LNCaP clone FGC (cell line): ENCODE measurements at regions not wholly inside any gene's neighbourhood (a gene's known extent, or its start where the extent isn't known, plus 50 kb on each side); places are given as distances from the start of the nearest gene placed in this dataset.

Experiments
- DNase-seq: peaks from one replicate; pipeline ENCODE4 v3.0.0-alpha.2; 2011; ENCODE audit warnings: low read depth
- H3K4me3 ChIP-seq: 2 replicates; pipeline ENCODE4 v1.5.1; 2011; ENCODE audit warnings: mild to moderate bottlenecking, low read depth, low read length, control low read depth
- CTCF ChIP-seq: IDR thresholded peaks from 2 replicates; pipeline ENCODE4 v1.5.1; 2012; ENCODE audit warnings: mild to moderate bottlenecking; ENCODE audit not compliant: control insufficient read depth, insufficient read depth; ENCODE audit errors: extremely low read depth

- TF ChIP-seq CTCF = no peak
- peak; percentile 67 for DNase-seq
- no peak overlapping the region for H3K4me3 ChIP-seq
Measured at GRCh38 chr5:143898381-143898780, 86.4 kb downstream of the HMHB1 start.

GRCh38 chr5:143898916-143899591 is 87.1 kb downstream of the HMHB1 start:
- no peak for TF ChIP-seq CTCF
- no peak for DNase-seq
- no peak overlapping the region for H3K4me3 ChIP-seq

- H3K4me3 ChIP-seq = no peak overlapping the region
- no peak for TF ChIP-seq CTCF
- no peak for DNase-seq
Measured at GRCh38 chr5:143908959-143909358, 97.0 kb downstream of the HMHB1 start.

GRCh38 chr5:143913008-143913752 is 101.2 kb downstream of the HMHB1 start:
- no peak for DNase-seq
- TF ChIP-seq CTCF = no peak
- no peak overlapping the region for H3K4me3 ChIP-seq

GRCh38 chr5:143914756-143915155 is 102.8 kb downstream of the HMHB1 start:
- no peak for DNase-seq
- TF ChIP-seq CTCF = no peak
- H3K4me3 ChIP-seq = no peak overlapping the region

GRCh38 chr5:143916451-143916850 is 104.5 kb downstream of the HMHB1 start:
- no peak for DNase-seq
- no peak overlapping the region for H3K4me3 ChIP-seq
- no peak for TF ChIP-seq CTCF
